Duodenal mucosa (tissue), 2 donors: ENCODE measurements at regions not wholly inside any gene's neighbourhood (a gene's known extent, or its start where the extent isn't known, plus 50 kb on each side); places are given as distances from the start of the nearest gene placed in this dataset.

ENCODE experiments used
- H3K27ac ChIP-seq: one replicate; pipeline ENCODE4 v1.7.0; 2013; ENCODE audit warnings: low read depth, low read length
- H3K27me3 ChIP-seq, 2 donors: one replicate each; pipeline ENCODE4 v1.7.0; 2013; ENCODE audit warnings: low read length in 2 of 2, control low read depth in 1 of 2; ENCODE audit not compliant: insufficient read depth in 2 of 2, control insufficient read depth in 1 of 2
- H3K36me3 ChIP-seq, 2 donors: one replicate each; pipeline ENCODE4 v1.7.0; 2013; ENCODE audit warnings: low read length in 2 of 2, control low read depth in 1 of 2; ENCODE audit not compliant: insufficient read depth in 2 of 2, control insufficient read depth in 1 of 2
- H3K4me1 ChIP-seq, 2 donors: one replicate each; pipeline ENCODE4 v1.7.0; 2013; ENCODE audit warnings: low read length in 2 of 2, control low read depth in 1 of 2; ENCODE audit not compliant: insufficient read depth in 2 of 2, control insufficient read depth in 1 of 2
- H3K4me3 ChIP-seq, 2 donors: one replicate each; pipeline ENCODE4 v1.7.0; 2013; ENCODE audit warnings: low read length in 2 of 2, low read depth in 1 of 2
- H3K9ac ChIP-seq, 2 donors: one replicate each; pipeline ENCODE4 v1.7.0; 2013; ENCODE audit warnings: low read length in 2 of 2, low read depth in 1 of 2
- H3K9me3 ChIP-seq, 2 donors: one replicate each; pipeline ENCODE4 v1.7.0; 2013; ENCODE audit warnings: low read length in 2 of 2, control low read depth in 1 of 2; ENCODE audit not compliant: control insufficient read depth in 1 of 2

DNA sequence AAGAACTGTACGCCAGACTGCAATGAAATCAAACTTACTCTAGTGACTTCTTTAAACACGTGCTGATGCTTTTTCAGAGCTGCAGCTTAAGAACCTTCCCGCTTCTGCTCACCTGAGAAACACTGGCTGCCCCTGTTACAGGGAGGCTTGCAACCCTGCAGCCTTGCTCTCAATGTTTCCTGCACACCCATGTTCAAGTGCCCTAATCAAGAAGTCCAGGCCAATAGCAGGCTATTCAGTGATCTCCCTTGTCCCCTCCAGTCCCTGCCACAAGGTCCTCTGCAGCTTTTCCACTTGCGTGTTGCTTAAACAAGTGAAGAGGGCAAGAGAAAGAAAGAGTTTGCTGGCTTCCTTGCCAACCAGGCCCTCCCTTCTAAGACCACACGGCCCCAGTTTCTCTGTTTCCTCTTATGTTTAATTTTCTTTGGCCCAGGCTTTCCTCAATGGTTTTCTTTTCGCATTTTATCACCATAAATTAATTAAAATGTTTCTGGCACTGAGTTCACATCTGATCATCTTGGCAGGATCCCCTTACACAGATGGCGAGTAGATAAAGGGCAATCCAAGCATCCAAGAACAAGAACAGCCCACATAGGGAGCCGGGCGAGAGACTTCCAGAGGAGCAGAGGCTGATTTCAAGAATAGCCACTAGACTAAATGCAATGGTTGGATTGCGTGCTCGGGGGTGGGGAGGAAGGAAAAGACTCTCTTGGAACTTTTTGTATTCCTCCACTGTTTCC is 82.3 kb upstream of the CDKN3 start:
- Histone ChIP-seq H3K9ac (no peak overlapping the region), H3K4me3 (no peak overlapping the region), H3K4me1 (no peaks in the 10 kb centered on the region), H3K27me3 (no peaks in the 10 kb centered on the region), H3K9me3 (no peaks in the 10 kb centered on the region), H3K36me3 (no peaks in the 10 kb centered on the region), H3K27ac (no peak overlapping the region)

GRCh38 chr14:54316652-54317051 is 80.2 kb upstream of the CDKN3 start:
- Histone ChIP-seq H3K9ac (no peak overlapping the region), H3K4me1 (no peaks in the 10 kb centered on the region), H3K4me3 (no peak overlapping the region)

GRCh38 chr14:54317391-54317790 is 79.4 kb upstream of the CDKN3 start:
- Histone ChIP-seq H3K9me3 (no peaks in the 10 kb centered on the region), H3K4me3 (no peak overlapping the region), H3K36me3 (no peaks in the 10 kb centered on the region), H3K4me1 (no peaks in the 10 kb centered on the region), H3K27me3 (no peaks in the 10 kb centered on the region), H3K9ac (no peak overlapping the region), H3K27ac (no peak overlapping the region)

More at GRCh38 chr14:54316652-54317051, 80.2 kb upstream of the CDKN3 start:
- Histone ChIP-seq H3K27me3 (no peaks in the 10 kb centered on the region), H3K36me3 (no peaks in the 10 kb centered on the region), H3K9me3 (no peaks in the 10 kb centered on the region), H3K27ac (no peak overlapping the region)

DNA sequence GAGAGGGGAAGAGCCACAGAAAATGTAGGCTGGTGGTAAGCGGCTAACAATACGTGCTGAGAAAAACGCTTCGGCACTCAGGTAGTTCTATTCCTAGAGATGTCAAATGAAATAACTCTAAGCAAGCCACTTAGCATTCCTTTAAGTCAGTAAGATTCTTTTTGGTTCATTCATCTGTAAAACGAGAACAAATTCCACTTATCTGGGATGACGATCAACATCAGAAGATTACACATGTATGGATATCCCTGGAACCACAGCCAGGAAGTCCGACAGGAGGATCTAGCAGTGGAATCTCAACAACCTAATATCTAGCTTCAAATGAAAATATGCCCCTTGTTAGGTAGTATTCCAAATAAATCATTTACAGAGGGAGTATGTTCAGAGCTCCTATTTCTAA is 74.6 kb upstream of the CDKN3 start:
- no peaks in the 10 kb centered on the region for H3K27me3 ChIP-seq
- H3K27ac ChIP-seq, result no peak overlapping the region
- no peak overlapping the region for H3K4me3 ChIP-seq
- H3K36me3 ChIP-seq, result no peaks in the 10 kb centered on the region
- no peak overlapping the region for H3K9ac ChIP-seq
- H3K4me1 ChIP-seq, result no peaks in the 10 kb centered on the region
- no peaks in the 10 kb centered on the region for H3K9me3 ChIP-seq

- Histone ChIP-seq H3K9me3 (no peaks in the 10 kb centered on the region), H3K36me3 (no peaks in the 10 kb centered on the region), H3K9ac (no peak overlapping the region), H3K4me3 (no peak overlapping the region), H3K4me1 (no peaks in the 10 kb centered on the region), H3K27ac (no peak overlapping the region), H3K27me3 (no peaks in the 10 kb centered on the region)
These were observed 74.0 kb upstream of the CDKN3 start for GRCh38 chr14:54322701-54323337.

GRCh38 chr14:54325766-54326165 is 71.0 kb upstream of the CDKN3 start:
- H3K9ac ChIP-seq, result no peak overlapping the region
- no peaks in the 10 kb centered on the region for H3K9me3 ChIP-seq
- no peak overlapping the region for H3K4me3 ChIP-seq
- H3K27ac ChIP-seq, result no peak overlapping the region
- no peaks in the 10 kb centered on the region for H3K27me3 ChIP-seq
- no peaks in the 10 kb centered on the region for H3K4me1 ChIP-seq
- no peaks in the 10 kb centered on the region for H3K36me3 ChIP-seq

DNA sequence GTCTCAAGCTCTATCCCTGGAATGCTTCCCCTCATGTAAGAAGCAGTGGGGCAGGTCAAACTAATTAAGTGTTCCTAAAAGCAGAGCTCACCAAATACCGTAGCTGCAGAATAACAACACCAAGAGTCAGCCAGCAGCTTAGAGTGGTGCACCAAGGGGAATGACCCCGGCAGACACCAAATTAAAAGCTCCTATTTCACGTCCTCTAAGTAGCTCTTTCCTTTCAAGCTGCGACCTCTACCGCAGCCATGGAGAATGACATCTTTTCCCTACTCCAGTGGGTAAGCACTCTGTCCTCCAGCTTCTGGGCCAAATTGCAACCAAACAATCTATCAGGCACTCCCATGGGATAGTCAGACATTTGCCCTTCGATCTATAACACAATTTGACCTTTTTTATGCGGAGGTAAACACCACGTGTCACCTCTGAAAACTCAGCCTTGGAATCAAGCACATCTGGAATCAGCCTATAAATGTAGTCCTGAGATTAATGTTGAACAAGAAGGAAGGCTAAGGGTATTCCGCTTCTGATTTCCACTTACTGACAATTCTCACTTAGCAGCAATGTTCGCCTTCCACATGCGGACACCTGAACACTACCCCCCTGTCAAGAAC is 67.6 kb upstream of the CDKN3 start:
- no peak overlapping the region for H3K4me3 ChIP-seq

GRCh38 chr14:54330876-54331275 is 65.9 kb upstream of the CDKN3 start:
- Histone ChIP-seq H3K27me3 (no peaks in the 10 kb centered on the region), H3K4me1 (peaks cover 4 to 10% of the 10 kb centered on the region in 2 donors), H3K9ac (no peak overlapping the region), H3K4me3 (no peak overlapping the region), H3K27ac (no peak overlapping the region), H3K9me3 (no peaks in the 10 kb centered on the region), H3K36me3 (no peaks in the 10 kb centered on the region)

More for the DNA sequence above, 67.6 kb upstream of the CDKN3 start:
- Histone ChIP-seq H3K27ac (no peak overlapping the region), H3K9ac (no peak overlapping the region), H3K27me3 (no peaks in the 10 kb centered on the region), H3K36me3 (no peaks in the 10 kb centered on the region), H3K9me3 (no peaks in the 10 kb centered on the region), H3K4me1 (peaks cover 0 to 5% of the 10 kb centered on the region in 2 donors)

DNA sequence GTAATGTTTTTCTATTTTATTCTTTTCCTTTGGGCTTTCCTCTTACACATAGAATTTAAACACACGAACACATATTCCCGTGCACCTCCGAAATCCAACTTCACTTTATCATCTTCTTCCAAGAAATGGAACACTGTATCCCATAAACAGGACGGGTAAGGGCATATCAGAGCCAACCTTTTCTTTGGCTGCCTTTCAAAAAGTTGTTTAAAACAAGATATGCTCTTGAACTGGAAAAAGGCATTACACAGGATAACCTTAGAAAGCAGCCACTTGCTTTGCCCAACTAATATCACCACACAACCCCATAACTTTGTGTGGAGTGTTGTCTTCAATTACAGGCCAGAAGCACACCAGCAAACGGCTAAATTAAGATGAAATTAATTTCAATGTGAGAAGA is 65.3 kb upstream of the CDKN3 start:
- Histone ChIP-seq H3K4me3 (no peak overlapping the region), H3K9me3 (no peaks in the 10 kb centered on the region), H3K4me1 (peaks cover 4 to 10% of the 10 kb centered on the region in 2 donors), H3K9ac (no peak overlapping the region), H3K27me3 (no peaks in the 10 kb centered on the region), H3K36me3 (no peaks in the 10 kb centered on the region), H3K27ac (no peak overlapping the region)

DNA sequence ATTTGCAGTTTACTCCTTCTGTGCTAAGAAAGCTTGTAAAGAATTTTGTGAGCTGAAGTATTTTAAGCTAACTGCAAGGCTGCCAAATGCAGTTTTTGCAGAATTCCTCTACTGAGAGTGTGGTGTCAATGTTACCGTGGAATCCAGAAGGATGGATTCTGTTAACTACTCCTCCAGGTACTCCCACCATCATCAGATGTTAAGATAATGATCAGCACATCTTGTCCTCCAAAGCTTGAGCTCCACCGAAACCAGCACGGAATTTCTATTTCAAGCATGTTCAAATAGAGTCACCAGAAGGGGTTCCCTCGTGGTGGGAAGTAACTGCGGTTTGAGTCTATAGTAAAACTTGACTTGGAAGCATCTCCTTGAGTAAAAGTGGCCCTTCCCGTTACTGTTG is 64.3 kb upstream of the CDKN3 start:
- Histone ChIP-seq H3K9me3 (no peaks in the 10 kb centered on the region), H3K27ac (no peak overlapping the region), H3K9ac (no peak overlapping the region), H3K27me3 (no peaks in the 10 kb centered on the region), H3K36me3 (no peaks in the 10 kb centered on the region), H3K4me3 (no peak overlapping the region), H3K4me1 (peaks cover 4 to 10% of the 10 kb centered on the region in 2 donors)
